Heart left ventricle (tissue), 16 donors: ENCODE measurements at regions not wholly inside any gene's neighbourhood (a gene's known extent, or its start where the extent isn't known, plus 50 kb on each side); places are given as distances from the start of the nearest gene placed in this dataset.

ENCODE experiments used
- ATAC-seq, 4 donors: fragments of 200-7000 bp; cut with Tn5 transposase; one replicate each; pipeline ENCODE4 v1.9.1; 2020 to 2022; ENCODE audit warnings: moderate library complexity in 4 of 4, mild to moderate bottlenecking in 3 of 4, moderate number of reproducible peaks in 1 of 4
- DNase-seq, 5 donors: peaks; one replicate each; pipeline ENCODE4 v3.0.0-alpha.2; 2020
- H3K27ac ChIP-seq, 12 donors: fragments of 200-600 bp; sonication (generic) in 4 of 12; one replicate each; pipeline versions ENCODE4 v1.5.0 to v1.8.0; 2016 to 2022; ENCODE audit warnings: mild to moderate bottlenecking in 2 of 12
- H3K27me3 ChIP-seq, 9 donors: fragments of 200-600 bp; sonication (generic) in 2 of 9; one replicate each; pipeline versions ENCODE4 v1.5.1 to v1.8.0; 2016 to 2022; ENCODE audit warnings: mild to moderate bottlenecking in 3 of 9
- H3K36me3 ChIP-seq, 9 donors: fragments of 200-600 bp; sonication (generic) in 2 of 9; one replicate each; pipeline versions ENCODE4 v1.5.0 to v1.8.0; 2018 to 2022; ENCODE audit warnings: mild to moderate bottlenecking in 2 of 9
- H3K4me1 ChIP-seq, 12 donors: fragments of 200-600 bp; sonication (generic) in 4 of 12; one replicate each; pipeline versions ENCODE4 v1.5.0 to v1.8.0; 2016 to 2022; ENCODE audit warnings: mild to moderate bottlenecking in 3 of 12
- H3K4me3 ChIP-seq, 12 donors: fragments of 200-600 bp; sonication (generic) in 4 of 12; one replicate each; pipeline versions ENCODE4 v1.5.0 to v1.8.0; 2017 to 2022; ENCODE audit warnings: mild to moderate bottlenecking in 9 of 12, moderate library complexity in 4 of 12
- H3K9me3 ChIP-seq, 12 donors: fragments of 200-600 bp; sonication (generic) in 4 of 12; one replicate each; pipeline versions ENCODE4 v1.5.0 to v1.8.0; 2016 to 2022; ENCODE audit warnings: mild to moderate bottlenecking in 1 of 12
- CTCF ChIP-seq, 12 donors: fragments of 200-600 bp; sonication (generic) in 4 of 12; IDR thresholded peaks; one replicate each; pipeline versions ENCODE4 v1.5.0 to v1.8.0; 2018 to 2022; ENCODE audit warnings: antibody characterized with exemption in 12 of 12, mild to moderate bottlenecking in 5 of 12
- POLR2A ChIP-seq, 2 donors: fragments of 450-650 bp; IDR thresholded peaks; one replicate each; pipeline ENCODE4 v1.6.1; 2017; ENCODE audit warnings: antibody characterized with exemption in 2 of 2, mild to moderate bottlenecking in 2 of 2, moderate library complexity in 2 of 2
- WGBS, 4 donors: extraction: QIAGEN DNeasy Blood & Tissue Kit in 2 of 4; methylation state at CpG; one replicate each; pipeline versions ENCODE4 v1.1.5 to v1.1.7; 2013 to 2018; 5-methylcytosine and 5-hydroxymethylcytosine counted together
- intact Hi-C, 10 donors: fragments of 100-400 bp; cut with DNase I; formaldehyde crosslinking; loops; one replicate each; pipeline versions ENCODE4 v1.11.1 to v1.14.2; 2022
- donor health status: ischemic (EF 13 %, LVEDD 7.1; RV severe dilation, severe dysfunction).
- donor health status: healthy with polysubstance abuse.
- donor health status: DM: no; HTN: yes; CAD: no.
- donor health status: DM: no; HTN: no; CAD: no.
- donor health status: ischemic (EF 25% LVEDD 6.9; RV normal size, moderate dysfunction).
- donor health status: ischemic (EF 25% LVEDD 5.7; RV mildly dilated, moderate dysfunction).
- donor health status: healthy.
- donor health status: DM: yes; HTN: yes; CAD: no.
- donor health status: ischemic (EF 35%, LVEDD 5.7; RV mildly dilated, moderate dysfunction).
- donor health status: nonischemic (EF 11% LVEDD 7.7; RV severe dilation, severe dysfunction).
- donor health status: DM: yes; HTN: yes; CAD: no.
- donor health status: PGD.
- donor health status: ischemic (EF 29% LVEDD 5.4; RV normal size, mild dysfunction).
- donor health status: nonischemic (EF 23%, LVEDD 6.1; RV moderate dilation, normal function).

GRCh38 chr4:166277853-166278252, 404.8 kb downstream of the TLL1 start:
- 83 to 90% (median 86%) methylated on average over 1 of the region's 1 CpG for WGBS, 4 donors
- TF ChIP-seq POLR2A (IDR thresholded peaks at IDR 0.05) (no peak), CTCF (IDR thresholded peaks at IDR 0.05) (no peak)

GRCh38 chr4:166279261-166279660, 406.2 kb downstream of the TLL1 start:
- no peaks in the 10 kb centered on the region for H3K9me3 ChIP-seq
- DNase-seq, result no peak
- ATAC-seq, result no peak
- H3K4me3 ChIP-seq, result no peak overlapping the region
- TF ChIP-seq CTCF (IDR thresholded peaks at IDR 0.05) (no peak), POLR2A (IDR thresholded peaks at IDR 0.05) (no peak)
- no peak overlapping the region for H3K27ac ChIP-seq
- no peaks in the 10 kb centered on the region for H3K36me3 ChIP-seq
- intact Hi-C loops, result no loop called here
- no peaks in the 10 kb centered on the region for H3K27me3 ChIP-seq
- no peaks in the 10 kb centered on the region for H3K4me1 ChIP-seq

More at GRCh38 chr4:166277853-166278252, 404.8 kb downstream of the TLL1 start:
- no peak for ATAC-seq
- intact Hi-C loops, result no loop called here
- no peaks in the 10 kb centered on the region for H3K27me3 ChIP-seq
- no peaks in the 10 kb centered on the region for H3K4me1 ChIP-seq
- no peak overlapping the region for H3K27ac ChIP-seq
- H3K4me3 ChIP-seq, result no peak overlapping the region
- DNase-seq, result no peak
- H3K9me3 ChIP-seq, result no peaks in the 10 kb centered on the region
- H3K36me3 ChIP-seq, result no peaks in the 10 kb centered on the region

GRCh38 chr4:166280642-166281041, 407.6 kb downstream of the TLL1 start:
- H3K27me3 ChIP-seq, result no peaks in the 10 kb centered on the region
- intact Hi-C loops, result no loop called here
- H3K4me3 ChIP-seq, result no peak overlapping the region
- H3K27ac ChIP-seq, result no peak overlapping the region
- DNase-seq, result no peak
- no peaks in the 10 kb centered on the region for H3K9me3 ChIP-seq
- ATAC-seq, result no peak
- WGBS, 4 donors, result 37 to 43% (median 37%) methylated on average over 1 of the region's 1 CpG
- H3K36me3 ChIP-seq, result no peaks in the 10 kb centered on the region
- H3K4me1 ChIP-seq, result no peaks in the 10 kb centered on the region
- TF ChIP-seq POLR2A (IDR thresholded peaks at IDR 0.05) (no peak), CTCF (IDR thresholded peaks at IDR 0.05) (no peak)

- ATAC-seq, result no peak
- Histone ChIP-seq H3K36me3 (no peaks in the 10 kb centered on the region), H3K4me3 (no peak overlapping the region), H3K27ac (no peak overlapping the region), H3K27me3 (no peaks in the 10 kb centered on the region), H3K9me3 (no peaks in the 10 kb centered on the region), H3K4me1 (no peaks in the 10 kb centered on the region)
- intact Hi-C loops, result no loop called here
- no peak for TF ChIP-seq POLR2A (IDR thresholded peaks at IDR 0.05)
- TF ChIP-seq CTCF (IDR thresholded peaks at IDR 0.05), result no peak
- DNase-seq, result no peak
- WGBS, 4 donors, result 0 to 77% (median 22%) methylated on average over 1 of the region's 1 CpG
Observed at GRCh38 chr4:166282081-166282770, 409.2 kb downstream of the TLL1 start.
